HepG2 (cell line): ENCODE measurements at regions not wholly inside any gene's neighbourhood (a gene's known extent, or its start where the extent isn't known, plus 50 kb on each side); places are given as distances from the start of the nearest gene placed in this dataset.

Experiments
- ATAC-seq: fragments of 200-7000 bp; cut with Tn5 transposase; 3 replicates; pipeline ENCODE4 v1.9.1; 2020; ENCODE audit warnings: mild to moderate bottlenecking, moderate library complexity
- BruUV-seq: library from RNA; stranded (reverse); fragments of 400-500 nt; replicated peaks from 2 replicates; lab custom pipeline; 2021; lab: Mats Ljungman, UMichigan
- CTCF ChIA-PET: fragments of 300-600 bp; formaldehyde crosslinking; extraction: SDS; loops from one replicate; lab custom pipeline; 2021; ENCODE audit warnings: low total read pairs, inconsistent platforms, low intra/inter-chr PET ratio; lab: Yijun Ruan, JAX
- POLR2A ChIA-PET: fragments of 350-600 bp; sonication (Branson Sonifier 250); formaldehyde crosslinking; loops from one replicate; lab custom pipeline; 2020; ENCODE audit warnings: antibody characterized with exemption, inconsistent platforms; lab: Yijun Ruan, JAX
- DNase-seq: peaks from one replicate; pipeline ENCODE4 v3.0.0-alpha.2; 2015; ENCODE audit warnings: low spot score
- FAIRE-seq: peaks from 3 replicates; lab custom pipeline; 2011; peaks lifted over from hg19 to GRCh38; lab: Jason Lieb, UNC
- H2AFZ ChIP-seq: one replicate; pipeline ENCODE4 v1.6.1; 2011; ENCODE audit warnings: low read length, inconsistent platforms
- H3K27ac ChIP-seq: fragments of 300-600 bp; 3 replicates; pipeline ENCODE4 v1.8.0; 2011; ENCODE audit warnings: mixed run types, mild to moderate bottlenecking, mixed read lengths, low read length, inconsistent platforms; ENCODE audit not compliant: insufficient read depth; ENCODE audit errors: extremely low read length
- H3K27me3 ChIP-seq, 2 experiments: fragments of 200-600 bp in 1 of 2; 2 replicates in 1 of 2; 3 replicates in 1 of 2; pipeline versions ENCODE4 v1.6.0 to v1.8.0; 2011; ENCODE audit warnings: low read length in 2 of 2, mild to moderate bottlenecking in 2 of 2, moderate library complexity in 2 of 2, inconsistent platforms in 1 of 2; ENCODE audit not compliant: insufficient read depth in 2 of 2, control insufficient read depth in 1 of 2
- H3K36me3 ChIP-seq, 2 experiments: fragments of 200-600 bp in 1 of 2; replicated peaks in 1 of 2; 2 replicates in 1 of 2; 3 replicates in 1 of 2; pipeline versions ENCODE4 v1.5.1 to v1.8.0; 2011; ENCODE audit warnings: low read length in 2 of 2, inconsistent platforms in 1 of 2; ENCODE audit not compliant: insufficient read depth in 2 of 2, control insufficient read depth in 1 of 2
- H3K4me1 ChIP-seq: 2 replicates; pipeline ENCODE4 v1.5.1; 2012; ENCODE audit warnings: low read length, inconsistent platforms; ENCODE audit not compliant: insufficient read depth
- H3K4me2 ChIP-seq: 2 replicates; pipeline ENCODE4 v1.6.0; 2011; ENCODE audit warnings: low read depth, low read length, inconsistent platforms
- H3K4me3 ChIP-seq, 3 experiments: fragments of 200-600 bp in 1 of 3; sonication (generic), shearing (Covaris generic) in 1 of 3; replicated peaks in 1 of 3; 2 replicates each; pipeline ENCODE4 v1.5.1; 2011 to 2016; ENCODE audit warnings: low read length in 3 of 3, inconsistent platforms in 2 of 3, low read depth in 2 of 3, mild to moderate bottlenecking in 2 of 3, control low read depth in 1 of 3, mixed read lengths in 1 of 3; ENCODE audit not compliant: insufficient read depth in 1 of 3
- H3K79me2 ChIP-seq: one replicate; pipeline ENCODE4 v1.6.1; 2011; ENCODE audit warnings: low read length, inconsistent platforms; ENCODE audit not compliant: insufficient read depth
- H3K9ac ChIP-seq: 2 replicates; pipeline ENCODE4 v1.6.0; 2011; ENCODE audit warnings: mild to moderate bottlenecking, low read depth, low read length, inconsistent platforms; ENCODE audit not compliant: insufficient read depth
- H3K9me3 ChIP-seq: 2 replicates; pipeline ENCODE4 v1.5.1; 2012; ENCODE audit warnings: mild to moderate bottlenecking, low read length
- H4K20me1 ChIP-seq: 2 replicates; pipeline ENCODE4 v1.6.0; 2011; ENCODE audit warnings: inconsistent platforms, mild to moderate bottlenecking, low read length, moderate library complexity; ENCODE audit not compliant: insufficient read depth
- ATF1 ChIP-seq: IDR thresholded peaks from 2 replicates; pipeline ENCODE4 v1.6.1; 2016; ENCODE audit warnings: mild to moderate bottlenecking, control low read depth
- BRD4 ChIP-seq: sonication (generic); formaldehyde crosslinking; IDR thresholded peaks from 2 replicates; pipeline ENCODE4 v1.4.0; 2020; ENCODE audit warnings: missing genetic modification reagents
- PHB2 ChIP-seq: fragments of 450-650 bp; IDR thresholded peaks from 2 replicates; pipeline ENCODE4 v1.6.1; 2018; ENCODE audit not compliant: partially characterized antibody
- POGK ChIP-seq: sonication (generic); formaldehyde crosslinking; conservative IDR thresholded peaks from 2 replicates; pipeline ENCODE4 v1.8.0; 2022; ENCODE audit warnings: mild to moderate bottlenecking, moderate library complexity, missing genetic modification reagents
- SMAD1 ChIP-seq: sonication (generic); formaldehyde crosslinking; IDR thresholded peaks from 2 replicates; pipeline ENCODE4 v1.4.0; 2020; ENCODE audit warnings: missing genetic modification reagents, low read depth, mild to moderate bottlenecking, borderline replicate concordance
- THAP11 ChIP-seq: IDR thresholded peaks from 2 replicates; pipeline ENCODE4 v1.6.1; 2016; ENCODE audit warnings: missing biosample characterization, missing genetic modification reagents
- THYN1 ChIP-seq: sonication (generic); formaldehyde crosslinking; IDR thresholded peaks from 2 replicates; pipeline ENCODE4 v1.8.1; 2023; ENCODE audit warnings: low read depth, mild to moderate bottlenecking, moderate library complexity, missing genetic modification reagents, borderline replicate concordance
- ZBTB7A ChIP-seq: sonication (generic); formaldehyde crosslinking; IDR thresholded peaks from 2 replicates; pipeline ENCODE4 v1.8.0; 2022; ENCODE audit warnings: mild to moderate bottlenecking, missing genetic modification reagents
- ZFAT ChIP-seq: sonication (generic); formaldehyde crosslinking; conservative IDR thresholded peaks from 2 replicates; pipeline ENCODE4 v1.8.1; 2023; ENCODE audit warnings: missing genetic modification reagents, inconsistent platforms
- ZNF460 ChIP-seq: sonication (generic); formaldehyde crosslinking; IDR thresholded peaks from 2 replicates; pipeline ENCODE4 v1.5.1; 2020; ENCODE audit warnings: missing genetic modification reagents, mild to moderate bottlenecking, borderline replicate concordance
- ZNF510 ChIP-seq: sonication (generic); formaldehyde crosslinking; IDR thresholded peaks from 2 replicates; pipeline ENCODE4 v1.4.0; 2020; ENCODE audit warnings: low read depth, mild to moderate bottlenecking, missing genetic modification reagents
- ZNF549 ChIP-seq: sonication (generic); formaldehyde crosslinking; IDR thresholded peaks from 2 replicates; pipeline ENCODE4 v1.5.0; 2020; ENCODE audit warnings: missing genetic modification reagents
- ZNF562 ChIP-seq: sonication (generic); formaldehyde crosslinking; IDR thresholded peaks from 2 replicates; pipeline ENCODE4 v1.8.0; 2022; ENCODE audit warnings: missing genetic modification reagents, borderline replicate concordance
- WGBS: methylation state at CpG from one replicate; pipeline ENCODE4 v1.1.6; 2017; ENCODE audit warnings: low lambda C conversion rate; 5-methylcytosine and 5-hydroxymethylcytosine counted together
- in situ Hi-C: cut with HindIII; loops from 2 replicates; pipeline ENCODE4 v1.10.0; 2017; ENCODE audit warnings: low pct_unique_long_range_greater_than_20kb; ENCODE audit not compliant: extremely low pct_ligation_motif_present
- intact Hi-C: fragments of 100-400 bp; cut with micrococcal nuclease; formaldehyde crosslinking; loops from one replicate; pipeline ENCODE4 v1.10.0; 2022; ENCODE audit not compliant: unreplicated experiment
- TF ChIP-seq, protein P1 (sequence below): sonication (generic); formaldehyde crosslinking; IDR thresholded peaks from 2 replicates; pipeline ENCODE4 v1.4.0; 2020; ENCODE audit warnings: missing genetic modification reagents

DNA sequence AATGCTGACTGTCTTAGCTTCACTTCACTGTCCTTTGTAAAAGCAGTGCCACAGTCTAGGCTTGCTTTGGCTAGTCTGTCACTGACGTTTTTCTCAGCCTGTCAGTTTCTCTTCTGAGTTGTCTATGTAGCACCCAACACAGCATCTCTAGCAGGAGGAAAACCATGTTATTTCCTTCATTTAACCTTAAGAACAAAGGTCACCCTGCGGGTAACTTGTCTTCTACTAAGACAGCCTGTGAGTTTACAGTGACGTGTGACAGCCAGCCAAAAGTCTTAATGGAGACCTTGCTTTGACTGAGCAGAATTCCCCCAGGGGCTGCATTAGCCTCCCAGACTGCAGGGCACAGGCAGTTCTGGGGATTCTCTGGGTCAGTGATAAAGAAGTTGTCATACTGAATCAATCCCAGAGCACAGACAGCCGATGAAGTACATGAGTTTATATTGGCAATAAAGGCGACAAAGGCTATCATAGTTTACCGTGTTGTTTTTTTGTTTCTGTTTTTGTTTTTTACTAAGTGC, 296.0 kb upstream of the KIAA1217 start:
- no peaks in the 10 kb centered on the region for H3K36me3 ChIP-seq
- in situ Hi-C loops, result no loop called here
- no peak overlapping the region for H3K9ac ChIP-seq
- 9% methylated on average over 6 of the region's 6 CpGs for WGBS
- H3K79me2 ChIP-seq, result no peaks in the 10 kb centered on the region
- no peak for ATAC-seq
- ChIA-PET POLR2A (no interaction called here), CTCF (no interaction called here)
- BruUV-seq, result no TSS peak
- no peaks in the 10 kb centered on the region for H3K4me1 ChIP-seq
- no peak for TF ChIP-seq ZNF549
- no peak for TF ChIP-seq PHB2
- no peak for TF ChIP-seq ZFAT (CRISPR knock-in tag)
- no peak overlapping the region for H3K4me3 ChIP-seq
- intact Hi-C loops, result no loop called here
- H3K4me2 ChIP-seq, result no peak overlapping the region
- no peaks in the 10 kb centered on the region for H3K9me3 ChIP-seq
- no peak for DNase-seq
- no peak overlapping the region for H3K27ac ChIP-seq
- no peak overlapping the region for H2AFZ ChIP-seq
- FAIRE-seq, result no peak
- H3K27me3 ChIP-seq, result 0 out of 5 replicates have a peak, but pooled peaks cover 0 to 5% of the 10 kb centered on the region in 2 experiments
- no peaks in the 10 kb centered on the region for H4K20me1 ChIP-seq

- no peaks in the 10 kb centered on the region for H3K4me1 ChIP-seq
- H3K4me3 ChIP-seq, result no peak overlapping the region
- no peaks in the 10 kb centered on the region for H3K79me2 ChIP-seq
- intact Hi-C loops (no loop called here), in situ Hi-C loops (no loop called here)
- H4K20me1 ChIP-seq, result no peaks in the 10 kb centered on the region
- H3K27ac ChIP-seq, result no peak overlapping the region
- no peaks in the 10 kb centered on the region for H3K36me3 ChIP-seq
- 4% methylated on average over 3 of the region's 3 CpGs for WGBS
- FAIRE-seq, result no peak
- no peak for ATAC-seq
- no peak overlapping the region for H3K9ac ChIP-seq
- CTCF ChIA-PET, result no interaction called here
- DNase-seq, result no peak
- H3K27me3 ChIP-seq, result 0 out of 5 replicates have a peak, but pooled peaks cover 0 to 5% of the 10 kb centered on the region in 2 experiments
- BruUV-seq, result no TSS peak
- POLR2A ChIA-PET, result no interaction called here
- no peaks in the 10 kb centered on the region for H3K9me3 ChIP-seq
- H3K4me2 ChIP-seq, result no peak overlapping the region
- no peak overlapping the region for H2AFZ ChIP-seq
- TF ChIP-seq THYN1 (CRISPR knock-in tag) (no peak), ZNF562 (CRISPR knock-in tag) (no peak), ZNF460 (CRISPR knock-in tag) (no peak), SMAD1 (CRISPR knock-in tag) (no peak), BRD4 (no peak), THAP11 (no peak), ATF1 (CRISPR knock-in tag) (no peak), ZNF510 (CRISPR knock-in tag) (no peak), ZBTB7A (no peak), POGK (no peak)
- TF ChIP-seq, protein P1, sequence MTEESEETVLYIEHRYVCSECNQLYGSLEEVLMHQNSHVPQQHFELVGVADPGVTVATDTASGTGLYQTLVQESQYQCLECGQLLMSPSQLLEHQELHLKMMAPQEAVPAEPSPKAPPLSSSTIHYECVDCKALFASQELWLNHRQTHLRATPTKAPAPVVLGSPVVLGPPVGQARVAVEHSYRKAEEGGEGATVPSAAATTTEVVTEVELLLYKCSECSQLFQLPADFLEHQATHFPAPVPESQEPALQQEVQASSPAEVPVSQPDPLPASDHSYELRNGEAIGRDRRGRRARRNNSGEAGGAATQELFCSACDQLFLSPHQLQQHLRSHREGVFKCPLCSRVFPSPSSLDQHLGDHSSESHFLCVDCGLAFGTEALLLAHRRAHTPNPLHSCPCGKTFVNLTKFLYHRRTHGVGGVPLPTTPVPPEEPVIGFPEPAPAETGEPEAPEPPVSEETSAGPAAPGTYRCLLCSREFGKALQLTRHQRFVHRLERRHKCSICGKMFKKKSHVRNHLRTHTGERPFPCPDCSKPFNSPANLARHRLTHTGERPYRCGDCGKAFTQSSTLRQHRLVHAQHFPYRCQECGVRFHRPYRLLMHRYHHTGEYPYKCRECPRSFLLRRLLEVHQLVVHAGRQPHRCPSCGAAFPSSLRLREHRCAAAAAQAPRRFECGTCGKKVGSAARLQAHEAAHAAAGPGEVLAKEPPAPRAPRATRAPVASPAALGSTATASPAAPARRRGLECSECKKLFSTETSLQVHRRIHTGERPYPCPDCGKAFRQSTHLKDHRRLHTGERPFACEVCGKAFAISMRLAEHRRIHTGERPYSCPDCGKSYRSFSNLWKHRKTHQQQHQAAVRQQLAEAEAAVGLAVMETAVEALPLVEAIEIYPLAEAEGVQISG (CRISPR knock-in tag), result no peak
Measured at GRCh38 chr10:23914641-23915040, 294.3 kb upstream of the KIAA1217 start.
